ENCODE measurements at regions not wholly inside any gene's neighbourhood (a gene's known extent, or its start where the extent isn't known, plus 50 kb on each side); places are given as distances from the start of the nearest gene placed in this dataset.
A peak's percentile ranks its signal among the peaks of the same experiment; 100 is the strongest.

- DNase-seq (ENCODE audit: low spot score), result peak; percentile 2
Observed at GRCh38 chr6:19410481-19410880, 426.7 kb upstream of the ID4 start.

GRCh38 chr6:19413323-19413722 lies 423.8 kb upstream of the ID4 start:
- DNase-seq (ENCODE audit: low spot score), result no peak

DNA sequence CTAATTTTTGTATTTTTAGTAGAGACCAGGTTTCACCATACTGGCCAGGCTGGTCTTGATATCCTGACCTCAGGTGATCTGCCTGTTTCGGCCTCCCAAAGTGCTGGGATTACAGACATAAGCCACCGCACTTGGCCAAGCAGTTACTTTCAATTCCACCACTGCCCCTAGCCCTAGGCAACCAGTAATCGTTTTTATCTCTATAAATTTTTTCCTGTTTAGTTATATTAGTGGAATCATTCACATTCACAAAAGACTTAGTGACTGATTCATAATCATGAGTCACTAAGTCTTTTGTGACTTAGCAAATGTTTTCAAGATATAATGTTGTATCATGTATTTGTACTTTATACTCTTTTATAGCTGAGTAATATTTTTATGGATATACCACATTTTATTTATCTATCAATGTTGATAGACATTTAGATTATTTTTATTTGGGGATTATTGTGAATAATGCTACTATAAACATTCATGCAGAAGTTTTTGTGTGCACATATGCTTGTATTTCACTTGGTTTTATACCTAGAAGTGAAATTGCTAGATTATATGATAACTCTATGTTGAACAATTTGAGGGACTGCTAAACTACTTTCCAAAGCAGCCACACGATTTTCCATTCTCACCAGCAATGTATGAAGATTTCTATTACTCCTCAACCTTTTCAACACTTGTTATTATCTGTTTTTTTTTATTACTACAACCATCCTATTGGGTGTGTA lies 421.4 kb upstream of the ID4 start:
- DNase-seq (ENCODE audit: low spot score), result peak; percentile 22

GRCh38 chr6:19416811-19417210 lies 420.4 kb upstream of the ID4 start:
- no peak for DNase-seq (ENCODE audit: low spot score)

DNA sequence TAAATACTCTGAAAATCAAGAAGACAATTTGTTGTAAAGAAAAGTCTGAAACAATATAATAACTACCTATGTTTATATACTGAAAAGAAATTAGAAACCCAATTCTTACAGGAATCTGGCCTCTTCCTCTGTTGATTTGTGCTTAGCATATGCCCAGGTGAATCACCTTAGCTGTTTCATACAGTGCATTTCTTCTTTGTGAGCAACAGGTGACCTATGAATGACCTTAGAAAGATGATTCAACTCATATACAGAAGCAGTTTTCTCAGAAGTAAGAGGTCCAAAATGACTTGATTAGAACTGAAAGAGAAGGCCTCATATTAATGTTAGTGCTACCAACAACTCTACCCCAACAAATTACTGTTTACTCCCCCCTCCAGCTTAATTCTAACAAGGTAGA lies 419.5 kb upstream of the ID4 start:
- no peak for DNase-seq (ENCODE audit: low spot score)

GRCh38 chr6:19424853-19425252 lies 412.3 kb upstream of the ID4 start:
- no peak for DNase-seq (ENCODE audit: low spot score)

GRCh38 chr6:19427548-19427947 lies 409.6 kb upstream of the ID4 start:
- DNase-seq (ENCODE audit: low spot score), result no peak

DNA sequence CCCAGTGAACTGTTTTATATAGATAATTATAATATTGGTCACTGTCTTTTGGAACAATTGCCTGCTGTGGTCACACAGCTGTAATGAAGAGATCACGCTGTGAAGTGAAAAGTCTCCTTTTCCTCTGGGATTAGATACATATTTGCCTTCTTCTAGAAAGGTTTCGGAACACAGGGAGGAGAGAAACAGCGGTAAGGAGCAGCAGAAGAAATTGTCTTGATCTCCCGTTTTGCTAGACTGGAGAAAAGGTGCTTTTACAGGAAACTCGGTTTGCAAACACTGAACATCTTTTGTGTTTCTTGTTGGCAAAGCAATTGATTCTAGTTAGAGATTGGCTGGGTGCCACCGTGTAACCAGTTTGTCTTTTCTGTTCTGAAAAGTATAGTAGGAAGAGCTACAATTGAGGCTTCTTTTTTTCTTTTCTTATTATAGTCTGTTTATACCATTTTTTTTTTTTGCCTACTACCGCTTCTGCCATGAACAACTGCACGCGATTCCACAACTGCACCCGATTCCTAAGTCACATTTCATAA lies 404.1 kb upstream of the ID4 start:
- DNase-seq (ENCODE audit: low spot score), result no peak

DNA sequence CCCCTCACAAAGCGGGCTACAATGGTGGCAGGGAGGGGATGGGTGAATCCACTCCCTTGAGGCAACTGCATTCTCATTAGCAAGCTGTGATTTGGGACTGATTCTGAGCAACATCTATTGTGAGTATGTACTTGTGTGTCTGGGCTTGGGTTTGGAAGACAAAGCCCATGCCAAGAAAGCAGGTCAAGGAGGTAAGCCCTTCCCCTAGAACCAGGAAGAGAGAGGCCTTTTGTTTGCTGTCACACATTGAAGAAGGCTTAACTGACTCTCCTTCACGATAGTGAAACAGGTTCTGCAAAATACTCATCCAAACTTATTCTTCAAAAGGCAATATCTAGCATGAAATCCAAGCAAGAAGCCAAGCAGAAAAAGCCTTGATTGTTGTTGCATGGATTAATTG lies 403.1 kb upstream of the ID4 start:
- DNase-seq (ENCODE audit: low spot score), result no peak

DNA sequence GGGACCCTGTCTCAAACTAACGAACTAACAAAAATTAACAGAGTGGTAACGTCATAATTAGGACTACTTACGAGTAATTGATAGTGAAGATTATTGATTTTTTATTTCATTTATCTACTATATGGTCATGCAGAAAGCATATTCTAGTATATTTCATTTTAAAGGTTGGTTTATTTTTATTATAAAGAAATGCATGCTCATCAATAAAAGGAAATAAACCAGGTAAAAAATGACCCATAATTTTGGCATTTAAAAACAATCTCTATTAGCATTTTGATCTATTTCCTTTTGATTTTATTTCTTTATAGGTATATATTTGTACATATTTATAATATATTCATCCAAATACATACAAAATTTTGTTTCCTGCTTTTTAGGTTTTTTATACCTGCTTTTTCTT lies 401.4 kb upstream of the ID4 start:
- DNase-seq (ENCODE audit: low spot score), result no peak

DNA sequence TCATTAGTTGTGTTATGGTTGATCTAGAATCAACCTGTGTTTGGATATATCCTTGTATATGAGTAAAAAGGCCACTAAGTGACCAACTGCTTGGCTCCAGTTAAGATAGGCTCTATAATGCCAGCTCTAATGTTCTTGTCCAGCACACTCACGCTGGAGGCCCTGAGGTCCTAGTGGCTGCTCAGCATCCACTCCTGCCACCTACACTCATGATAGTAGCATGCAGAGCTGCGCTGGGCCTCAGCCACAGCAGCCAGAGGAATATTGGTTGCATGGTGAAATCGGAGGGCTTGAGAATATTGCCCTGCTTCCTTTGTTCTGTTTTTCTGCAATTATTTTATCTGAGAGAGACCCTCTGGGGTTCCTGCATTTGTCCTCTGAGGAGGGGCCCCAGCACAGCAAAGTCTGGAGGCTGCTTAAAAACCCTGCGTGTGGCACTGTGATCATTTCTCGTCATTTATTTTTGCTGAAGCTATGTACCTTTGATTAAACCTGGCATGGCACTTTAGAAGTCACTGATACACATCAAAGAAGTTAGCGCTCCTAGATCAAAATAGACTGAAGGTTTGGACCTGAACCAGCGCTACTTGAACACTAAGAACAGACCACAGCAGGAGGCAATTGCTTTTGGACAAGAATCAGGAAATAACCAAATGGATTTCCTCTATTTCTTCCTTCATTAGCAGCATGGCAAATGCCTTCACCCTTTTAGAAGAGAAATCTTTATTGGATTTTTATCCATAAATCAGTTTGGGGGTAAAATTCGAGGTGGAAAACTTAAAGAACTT lies 398.4 kb upstream of the ID4 start:
- no peak for DNase-seq (ENCODE audit: low spot score)

DNA sequence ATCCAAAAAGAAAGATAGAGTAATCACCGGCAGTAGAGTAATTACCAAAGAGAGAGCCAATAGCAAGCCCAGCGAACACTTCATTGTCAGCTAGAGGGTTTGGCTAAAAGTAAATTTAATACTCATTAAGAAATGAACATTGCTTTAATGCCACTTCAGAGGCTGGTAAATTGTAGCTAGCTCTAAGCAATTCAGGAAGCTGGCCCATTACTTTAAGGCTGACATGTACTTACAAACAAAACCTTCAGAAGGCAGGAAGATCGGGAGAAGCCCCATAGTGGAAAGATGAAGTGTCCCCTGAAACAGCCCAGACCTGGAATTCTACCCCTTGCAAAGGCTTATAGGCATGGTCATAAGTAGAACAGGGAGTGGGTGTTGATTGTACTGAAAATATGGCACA lies 396.6 kb upstream of the ID4 start:
- DNase-seq (ENCODE audit: low spot score), result no peak

GRCh38 chr6:19443411-19443810 lies 393.8 kb upstream of the ID4 start:
- DNase-seq (ENCODE audit: low spot score), result no peak

DNA sequence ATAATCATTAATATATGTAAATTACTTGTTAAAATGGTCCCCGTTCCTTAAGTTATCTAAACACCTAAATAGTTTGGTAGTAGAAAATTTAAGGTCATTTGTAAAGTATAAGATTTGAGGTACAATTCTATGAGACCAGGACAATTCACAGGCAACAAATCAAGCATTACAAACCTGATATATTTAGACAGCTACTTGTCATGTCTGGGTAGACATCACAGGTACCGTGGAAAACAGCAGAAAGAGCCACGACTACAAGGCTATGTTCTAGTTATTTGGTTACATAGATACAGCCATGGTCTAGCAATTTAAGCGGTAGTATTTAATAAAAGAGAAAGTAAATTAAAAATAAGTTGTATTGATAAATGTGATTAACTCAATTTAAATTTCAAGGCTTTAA lies 393.1 kb upstream of the ID4 start:
- DNase-seq (ENCODE audit: low spot score), result no peak

DNA sequence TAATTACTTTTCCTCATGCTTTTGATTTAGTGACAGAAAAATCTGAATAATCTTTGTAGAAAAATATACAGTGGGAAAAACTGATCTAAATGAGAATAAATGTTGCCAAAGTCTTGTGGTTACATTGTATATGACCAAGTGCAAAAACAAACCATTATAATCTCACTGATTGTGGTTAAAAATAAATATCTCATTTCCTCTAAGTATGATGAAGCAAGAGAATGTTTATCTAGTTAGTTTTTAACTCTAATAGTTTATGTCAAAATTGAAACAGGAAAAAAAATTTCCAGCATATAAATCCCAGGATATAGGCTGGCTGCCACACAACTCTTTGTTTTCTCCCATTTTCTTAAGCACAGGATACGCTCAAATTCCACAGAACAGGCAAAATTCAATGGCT lies 392.7 kb upstream of the ID4 start:
- DNase-seq (ENCODE audit: low spot score), result no peak

- DNase-seq (ENCODE audit: low spot score), result no peak
Observed at GRCh38 chr6:19446570-19446969, 390.6 kb upstream of the ID4 start.

GRCh38 chr6:19450651-19451050 lies 386.5 kb upstream of the ID4 start:
- DNase-seq (ENCODE audit: low spot score), result no peak

GRCh38 chr6:19452495-19452894 lies 384.7 kb upstream of the ID4 start:
- no peak for DNase-seq (ENCODE audit: low spot score)

DNA sequence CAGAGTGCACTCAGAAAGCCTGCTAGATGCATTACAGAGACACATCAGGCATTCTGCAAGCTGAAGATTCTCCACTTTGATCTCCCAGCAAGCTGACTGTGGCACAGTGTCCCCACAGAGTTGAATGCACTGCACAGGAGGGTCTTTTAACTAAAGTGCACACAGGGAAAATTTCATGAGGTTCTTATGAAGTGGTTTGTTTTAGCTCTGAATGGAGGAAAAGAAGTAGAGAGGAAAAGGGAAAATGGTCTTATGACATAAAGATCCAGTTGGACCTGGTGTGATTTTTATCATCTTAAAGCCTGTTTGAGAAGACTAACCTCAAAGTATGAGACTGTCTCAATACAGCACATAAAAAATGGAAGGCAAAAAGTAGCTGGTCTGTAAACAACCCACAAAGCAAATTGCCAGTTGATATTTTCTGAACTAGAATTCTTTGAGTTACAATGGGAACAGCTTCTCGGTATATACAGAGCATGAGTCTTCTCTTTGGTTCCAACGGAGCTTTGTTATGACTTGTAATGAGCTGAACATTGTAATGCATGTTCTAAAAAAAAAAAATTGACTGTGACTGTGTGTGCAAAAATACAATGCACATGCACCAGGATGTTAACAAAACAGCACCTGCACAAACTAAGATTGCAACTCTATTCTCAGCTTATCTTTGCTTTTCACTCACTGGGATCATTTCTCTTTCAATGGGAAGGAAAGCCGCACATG lies 383.0 kb upstream of the ID4 start:
- no peak for DNase-seq (ENCODE audit: low spot score)

DNA sequence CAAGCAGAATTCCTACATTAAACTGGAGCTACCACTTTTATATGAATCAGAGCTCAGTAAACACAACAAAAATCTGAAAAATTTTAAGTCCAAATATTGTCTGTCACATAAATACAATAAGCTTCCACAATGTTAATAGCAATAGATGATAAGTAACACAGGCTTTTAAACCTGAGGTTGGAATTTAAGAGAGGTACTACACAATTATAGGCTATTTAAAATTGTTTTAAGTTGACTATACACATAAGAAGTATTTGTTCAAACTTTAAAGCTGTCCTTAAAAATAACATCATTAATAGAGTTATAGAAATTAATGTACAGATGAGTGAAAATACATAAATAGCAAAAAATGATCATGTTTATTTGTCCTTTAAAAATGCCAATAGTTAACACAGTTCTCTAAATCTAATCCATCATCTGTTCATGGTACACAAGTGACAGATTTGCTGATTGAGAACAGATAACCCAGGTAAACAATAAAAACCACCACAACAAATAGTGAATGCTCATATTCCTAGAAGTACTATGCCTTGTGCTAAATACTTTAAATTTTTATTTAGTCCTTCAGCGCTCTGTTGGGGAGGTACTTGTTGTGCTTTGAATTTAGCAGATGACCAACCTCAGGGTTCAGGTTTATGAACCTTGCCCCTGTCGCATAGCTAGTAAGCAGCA lies 382.3 kb upstream of the ID4 start:
- DNase-seq (ENCODE audit: low spot score), result no peak

GRCh38 chr6:19463250-19463649 lies 373.9 kb upstream of the ID4 start:
- DNase-seq (ENCODE audit: low spot score), result no peak

DNA sequence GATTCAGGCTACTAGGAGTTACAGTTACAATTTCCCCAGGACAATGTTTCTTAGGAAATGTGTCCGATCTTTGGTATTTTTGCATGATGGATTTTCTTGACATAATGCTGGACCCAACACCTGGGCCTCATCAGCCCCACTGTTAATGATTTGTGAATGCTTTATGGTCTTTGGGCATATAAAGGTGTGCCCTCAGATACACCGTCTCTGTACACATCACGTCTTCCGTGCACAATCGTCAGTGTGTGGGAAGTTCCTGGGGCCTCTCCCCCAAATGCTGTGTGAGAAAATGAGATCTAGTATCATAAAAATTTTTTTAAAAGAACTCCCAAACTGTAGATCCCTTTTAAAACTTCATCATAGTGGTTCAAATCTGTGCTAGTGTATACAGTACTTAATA lies 373.2 kb upstream of the ID4 start:
- no peak for DNase-seq (ENCODE audit: low spot score)

All from hepatic stellate cell (primary cell).